HL-60/S4 treated with phorbol 12-myristate 13-acetate at 8.2 ng/mL for 4 days and 3 days (cell line): ENCODE measurements at regions not wholly inside any gene's neighbourhood (a gene's known extent, or its start where the extent isn't known, plus 50 kb on each side); places are given as distances from the start of the nearest gene placed in this dataset.

Experiments used
- in situ Hi-C: fragments of 300-500 bp; cut with MboI; formaldehyde crosslinking; loops from 2 replicates; pipeline ENCODE4 v1.15.0; 2022; ENCODE audit warnings: low sequenced_read_pairs

GRCh38 chr1:54456361-54456760, 50.2 kb upstream of the SSBP3 start:
- in situ Hi-C loops = no loop called here
